Pancreas (tissue), 10 donors: ENCODE measurements at regions not wholly inside any gene's neighbourhood (a gene's known extent, or its start where the extent isn't known, plus 50 kb on each side); places are given as distances from the start of the nearest gene placed in this dataset.

Source experiments
- ATAC-seq, 4 donors: fragments of 200-7000 bp; cut with Tn5 transposase; one replicate each; pipeline versions ENCODE4 v1.8.0 to v1.9.1; 2020; ENCODE audit warnings: mild to moderate bottlenecking in 4 of 4, moderate library complexity in 4 of 4
- DNase-seq, 6 donors: peaks; one replicate each; pipeline ENCODE4 v3.0.0-alpha.2; 2020
- FAIRE-seq: peaks from 2 replicates; lab custom pipeline; 2012; peaks lifted over from hg19 to GRCh38; lab: Jason Lieb, UNC
- H3K27ac ChIP-seq, 4 donors: fragments of 200-600 bp; sonication (generic); 1 replicate in 3 of 4; 2 replicates in 1 of 4; pipeline versions ENCODE4 v1.5.0 to v1.8.0; 2020
- H3K27me3 ChIP-seq, 4 donors: fragments of 200-600 bp; one replicate each; pipeline ENCODE4 v1.8.0; 2021
- H3K36me3 ChIP-seq, 3 donors: fragments of 200-600 bp; sonication (generic) in 1 of 3; one replicate each; pipeline versions ENCODE4 v1.5.0 to v1.8.0; 2020 to 2021
- H3K4me1 ChIP-seq, 3 donors: fragments of 200-600 bp; one replicate each; pipeline ENCODE4 v1.8.0; 2021
- H3K4me3 ChIP-seq, 4 donors: fragments of 200-600 bp; sonication (generic) in 2 of 4; one replicate each; pipeline versions ENCODE4 v1.5.0 to v1.8.0; 2020 to 2021
- H3K9me3 ChIP-seq, 4 donors: fragments of 200-600 bp; one replicate each; pipeline ENCODE4 v1.8.0; 2021
- WGBS, 2 donors: extraction: QIAGEN DNeasy Blood & Tissue Kit; methylation state at CpG; one replicate each; pipeline ENCODE4 v1.1.7; 2013; 5-methylcytosine and 5-hydroxymethylcytosine counted together
- intact Hi-C, 3 donors: fragments of 100-400 bp; cut with DNase I; formaldehyde crosslinking; loops; one replicate each; pipeline versions ENCODE4 v1.11.1 to v1.14.2; 2022
- TF ChIP-seq, protein P1 (sequence below), 4 donors: fragments of 200-600 bp; sonication (generic) in 3 of 4; IDR thresholded peaks; one replicate each; pipeline versions ENCODE4 v1.5.0 to v1.8.0; 2021; ENCODE audit warnings: antibody characterized with exemption in 4 of 4
- donor health status: healthy with polysubstance abuse.
- donor health status: DM: no; HTN: no; CAD: no; lungs with moderate emphysema.
- donor health status: DM: no; HTN: no; CAD: no.
- donor health status: control.
- donor health status: control.
- donor health status: Bipolar disorder and iron deficiency.
- donor health status: DM: yes; HTN: yes; CAD: no.
- donor health status: DM: no; HTN: no; CAD: no.
- donor health status: DM: no; HTN: no; CAD: no.
- donor health status: DM: yes; HTN: yes; CAD: no.

- Histone ChIP-seq H3K4me3 (no peak overlapping the region), H3K4me1 (no peaks in the 10 kb centered on the region), H3K36me3 (no peaks in the 10 kb centered on the region), H3K9me3 (no peaks in the 10 kb centered on the region), H3K27me3 (no peaks in the 10 kb centered on the region), H3K27ac (no peak overlapping the region)
- WGBS, 2 donors = 76 to 87% methylated on average over 1 of the region's 1 CpG
- TF ChIP-seq, protein P1, sequence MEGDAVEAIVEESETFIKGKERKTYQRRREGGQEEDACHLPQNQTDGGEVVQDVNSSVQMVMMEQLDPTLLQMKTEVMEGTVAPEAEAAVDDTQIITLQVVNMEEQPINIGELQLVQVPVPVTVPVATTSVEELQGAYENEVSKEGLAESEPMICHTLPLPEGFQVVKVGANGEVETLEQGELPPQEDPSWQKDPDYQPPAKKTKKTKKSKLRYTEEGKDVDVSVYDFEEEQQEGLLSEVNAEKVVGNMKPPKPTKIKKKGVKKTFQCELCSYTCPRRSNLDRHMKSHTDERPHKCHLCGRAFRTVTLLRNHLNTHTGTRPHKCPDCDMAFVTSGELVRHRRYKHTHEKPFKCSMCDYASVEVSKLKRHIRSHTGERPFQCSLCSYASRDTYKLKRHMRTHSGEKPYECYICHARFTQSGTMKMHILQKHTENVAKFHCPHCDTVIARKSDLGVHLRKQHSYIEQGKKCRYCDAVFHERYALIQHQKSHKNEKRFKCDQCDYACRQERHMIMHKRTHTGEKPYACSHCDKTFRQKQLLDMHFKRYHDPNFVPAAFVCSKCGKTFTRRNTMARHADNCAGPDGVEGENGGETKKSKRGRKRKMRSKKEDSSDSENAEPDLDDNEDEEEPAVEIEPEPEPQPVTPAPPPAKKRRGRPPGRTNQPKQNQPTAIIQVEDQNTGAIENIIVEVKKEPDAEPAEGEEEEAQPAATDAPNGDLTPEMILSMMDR (IDR thresholded peaks at IDR 0.05) = no peak
- DNase-seq (no peak), FAIRE-seq (no peak), ATAC-seq (no peak)
- intact Hi-C loops = no loop called here
Observed at GRCh38 chr4:126230269-126230668, 915.5 kb downstream of the FAT4 start.

- no peak overlapping the region for H3K4me3 ChIP-seq
- H3K27ac ChIP-seq = no peak overlapping the region
- WGBS, 2 donors = 78 to 86% methylated on average over 2 of the region's 2 CpGs
- H3K4me1 ChIP-seq = no peaks in the 10 kb centered on the region
- TF ChIP-seq, protein P1 (IDR thresholded peaks at IDR 0.05) = no peak
- FAIRE-seq (no peak), DNase-seq (no peak), ATAC-seq (no peak)
- no peaks in the 10 kb centered on the region for H3K9me3 ChIP-seq
- H3K27me3 ChIP-seq = no peaks in the 10 kb centered on the region
- intact Hi-C loops = no loop called here
- H3K36me3 ChIP-seq = no peaks in the 10 kb centered on the region
Observed at GRCh38 chr4:126233483-126233882, 918.7 kb downstream of the FAT4 start.

- intact Hi-C loops = no loop called here
- no peaks in the 10 kb centered on the region for H3K27me3 ChIP-seq
- no peak for DNase-seq
- no peaks in the 10 kb centered on the region for H3K4me1 ChIP-seq
- ATAC-seq = no peak
- no peaks in the 10 kb centered on the region for H3K36me3 ChIP-seq
- no peak overlapping the region for H3K4me3 ChIP-seq
- no peaks in the 10 kb centered on the region for H3K9me3 ChIP-seq
- no peak for FAIRE-seq
- TF ChIP-seq, protein P1 (IDR thresholded peaks at IDR 0.05) = no peak
- H3K27ac ChIP-seq = no peak overlapping the region
Observed at GRCh38 chr4:126238013-126238412, 923.3 kb downstream of the FAT4 start.

- Histone ChIP-seq H3K4me1 (no peaks in the 10 kb centered on the region), H3K27ac (no peak overlapping the region), H3K27me3 (no peaks in the 10 kb centered on the region), H3K4me3 (no peak overlapping the region), H3K9me3 (no peaks in the 10 kb centered on the region), H3K36me3 (no peaks in the 10 kb centered on the region)
- intact Hi-C loops = no loop called here
- DNase-seq (no peak), FAIRE-seq (no peak), ATAC-seq (no peak)
- 76 to 81% methylated on average over 2 of the region's 2 CpGs for WGBS, 2 donors
- TF ChIP-seq, protein P1 (IDR thresholded peaks at IDR 0.05) = no peak
Observed at GRCh38 chr4:126241634-126242033, 926.9 kb downstream of the FAT4 start.

DNA sequence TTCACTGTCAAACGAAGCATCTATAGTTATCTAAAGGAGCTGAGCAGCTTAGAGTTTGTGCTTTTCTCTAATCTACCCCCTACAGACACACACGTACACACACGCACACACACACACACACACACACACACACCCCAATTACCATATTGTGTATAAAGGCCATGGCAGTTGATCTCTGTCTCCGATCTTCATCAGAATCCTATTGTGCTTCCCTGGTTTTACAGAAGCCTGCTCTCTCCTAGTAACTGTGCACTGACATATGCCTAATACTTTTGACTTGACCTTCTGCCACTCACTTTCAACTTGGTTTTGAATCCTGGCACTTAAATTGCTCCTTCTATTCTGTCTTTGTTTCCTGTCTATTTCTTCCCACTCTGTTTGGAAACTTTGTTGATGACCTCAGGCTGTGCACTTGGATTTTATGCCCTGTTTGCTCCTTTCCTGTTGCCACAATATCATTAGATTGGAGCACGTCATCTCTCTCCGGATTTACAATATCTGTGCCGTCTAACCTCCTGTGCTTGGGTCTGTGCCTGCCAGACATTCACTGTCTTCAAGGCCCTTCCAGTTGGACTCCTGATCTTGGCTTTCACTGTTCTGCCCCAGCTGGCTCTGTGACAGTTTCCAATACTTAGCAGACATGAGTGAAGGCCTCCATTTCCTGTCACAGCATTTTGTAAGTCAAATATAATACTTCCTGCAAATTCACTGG lies 928.1 kb downstream of the FAT4 start:
- ATAC-seq (no peak), DNase-seq (no peak), FAIRE-seq (no peak)
- Histone ChIP-seq H3K4me1 (no peaks in the 10 kb centered on the region), H3K36me3 (no peaks in the 10 kb centered on the region), H3K27me3 (no peaks in the 10 kb centered on the region), H3K4me3 (no peak overlapping the region), H3K27ac (no peak overlapping the region), H3K9me3 (no peaks in the 10 kb centered on the region)
- TF ChIP-seq, protein P1 (IDR thresholded peaks at IDR 0.05) = no peak
- intact Hi-C loops = no loop called here
- 54 to 77% methylated on average over 7 of the region's 7 CpGs for WGBS, 2 donors
